ENCODE measurements at regions not wholly inside any gene's neighbourhood (a gene's known extent, or its start where the extent isn't known, plus 50 kb on each side); places are given as distances from the start of the nearest gene placed in this dataset.

- TF ChIP-seq ETS1 (conservative IDR thresholded peaks at IDR 0.05; ENCODE audit: control insufficient read depth, low read depth, low read length) (no peak), CHD1 (IDR thresholded peaks at IDR 0.05; ENCODE audit: low read length) (no peak), ZNF76 (CRISPR knock-in tag; IDR thresholded peaks at IDR 0.05; ENCODE audit: borderline replicate concordance) (no peak), ZNF263 (CRISPR knock-in tag; IDR thresholded peaks at IDR 0.05; ENCODE audit: borderline replicate concordance) (no peak)
These were observed 118.3 kb downstream of the NUF2 start (continued) for GRCh38 chr1:163440090-163440489.

- 0% methylated on average over 4 of the region's 4 CpGs for WGBS (ENCODE audit: insufficient coverage, low coverage, missing lambda C conversion rate)
- Histone ChIP-seq H4K20me1 (replicated peaks; ENCODE audit: control insufficient read depth, insufficient read depth, low read length) (no peaks in the 10 kb centered on the region), H3K79me2 (ENCODE audit: control insufficient read depth, insufficient read depth, low read length) (no peaks in the 10 kb centered on the region), H3K4me1 (replicated peaks in 1 of 2; ENCODE audit: control insufficient read depth in 2 of 2, insufficient read depth in 2 of 2, low read length in 2 of 2) (no peaks in the 10 kb centered on the region), H3K9me1 (ENCODE audit: control insufficient read depth, insufficient read depth, low read length) (no peaks in the 10 kb centered on the region), H2AFZ (ENCODE audit: low read depth, low read length) (no peak overlapping the region), H3K27ac (ENCODE audit: extremely low read depth, low read depth, low read length) (no peak overlapping the region), H3K4me3 (no peak overlapping the region), H3K9me3 (replicated peaks; ENCODE audit: control insufficient read depth, insufficient read depth, low read depth, low read length) (no peaks in the 10 kb centered on the region), H3K27me3 (ENCODE audit: control insufficient read depth in 2 of 2, insufficient read depth in 2 of 2, low read length in 2 of 2) (no peaks in the 10 kb centered on the region), H3K9ac (ENCODE audit: insufficient read depth in 1 of 2, low read depth in 2 of 2, low read length in 2 of 2) (no peak overlapping the region), H3K4me2 (ENCODE audit: insufficient read depth, low read length) (no peak overlapping the region), H3K36me3 (ENCODE audit: control insufficient read depth, insufficient read depth, low read length) (no peaks in the 10 kb centered on the region)
- POLR2A ChIA-PET = no interaction called here
- CTCF ChIA-PET (ENCODE audit: low intra/inter-chr PET ratio) = no interaction called here
- intact Hi-C loops (cut with micrococcal nuclease) (no loop called here), in situ Hi-C loops (cut with MboI) (no loop called here)
- no peak for FAIRE-seq
- ATAC-seq = no peak
- DNase-seq (ENCODE audit: extremely low read depth in 1 of 4, low spot score in 3 of 4) = no peak
- no TSS peak for BruUV-seq (replicated peaks)
- TF ChIP-seq MBD1 (CRISPR knock-in tag; IDR thresholded peaks at IDR 0.05) (no peak), ZMIZ1 (IDR thresholded peaks at IDR 0.05; ENCODE audit: low read depth in 2 of 2, low read length in 2 of 2) (no peak), NRF1 (conservative IDR thresholded peaks at IDR 0.05 in 1 of 2, IDR thresholded peaks at IDR 0.05 in 1 of 2) (no peak), FUS (optimal IDR thresholded peaks at IDR 0.05; ENCODE audit: low read depth, low read length) (no peak)
- TF ChIP-seq, protein P1, sequence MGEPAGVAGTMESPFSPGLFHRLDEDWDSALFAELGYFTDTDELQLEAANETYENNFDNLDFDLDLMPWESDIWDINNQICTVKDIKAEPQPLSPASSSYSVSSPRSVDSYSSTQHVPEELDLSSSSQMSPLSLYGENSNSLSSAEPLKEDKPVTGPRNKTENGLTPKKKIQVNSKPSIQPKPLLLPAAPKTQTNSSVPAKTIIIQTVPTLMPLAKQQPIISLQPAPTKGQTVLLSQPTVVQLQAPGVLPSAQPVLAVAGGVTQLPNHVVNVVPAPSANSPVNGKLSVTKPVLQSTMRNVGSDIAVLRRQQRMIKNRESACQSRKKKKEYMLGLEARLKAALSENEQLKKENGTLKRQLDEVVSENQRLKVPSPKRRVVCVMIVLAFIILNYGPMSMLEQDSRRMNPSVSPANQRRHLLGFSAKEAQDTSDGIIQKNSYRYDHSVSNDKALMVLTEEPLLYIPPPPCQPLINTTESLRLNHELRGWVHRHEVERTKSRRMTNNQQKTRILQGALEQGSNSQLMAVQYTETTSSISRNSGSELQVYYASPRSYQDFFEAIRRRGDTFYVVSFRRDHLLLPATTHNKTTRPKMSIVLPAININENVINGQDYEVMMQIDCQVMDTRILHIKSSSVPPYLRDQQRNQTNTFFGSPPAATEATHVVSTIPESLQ (CRISPR knock-in tag; IDR thresholded peaks at IDR 0.05) = no peak
- TF ChIP-seq, protein P2, sequence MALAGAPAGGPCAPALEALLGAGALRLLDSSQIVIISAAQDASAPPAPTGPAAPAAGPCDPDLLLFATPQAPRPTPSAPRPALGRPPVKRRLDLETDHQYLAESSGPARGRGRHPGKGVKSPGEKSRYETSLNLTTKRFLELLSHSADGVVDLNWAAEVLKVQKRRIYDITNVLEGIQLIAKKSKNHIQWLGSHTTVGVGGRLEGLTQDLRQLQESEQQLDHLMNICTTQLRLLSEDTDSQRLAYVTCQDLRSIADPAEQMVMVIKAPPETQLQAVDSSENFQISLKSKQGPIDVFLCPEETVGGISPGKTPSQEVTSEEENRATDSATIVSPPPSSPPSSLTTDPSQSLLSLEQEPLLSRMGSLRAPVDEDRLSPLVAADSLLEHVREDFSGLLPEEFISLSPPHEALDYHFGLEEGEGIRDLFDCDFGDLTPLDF (CRISPR knock-in tag; IDR thresholded peaks at IDR 0.05) = no peak
These were observed 120.6 kb downstream of the NUF2 start for GRCh38 chr1:163442231-163442879.

All from K562 (cell line).